CD4-positive, alpha-beta T cell treated with Interleukin-17A for 4 hours (primary cell): ENCODE measurements at regions not wholly inside any gene's neighbourhood (a gene's known extent, or its start where the extent isn't known, plus 50 kb on each side); places are given as distances from the start of the nearest gene placed in this dataset.
"Not testable (repeated sequence)": the region's sequence is repeated elsewhere in the genome, so short reads cannot be mapped to it uniquely, and the experiment has no call there.

Source experiments
- DNase-seq: peaks from one replicate; pipeline ENCODE4 v3.0.0-alpha.2; 2020; ENCODE audit warnings: mixed read lengths

GRCh38 chr7:8938044-8938805 is 504.8 kb downstream of the NXPH1 start:
- no peak for DNase-seq

- DNase-seq, result no peak
Measured at GRCh38 chr7:8939446-8939845, 506.0 kb downstream of the NXPH1 start.

- no peak for DNase-seq
Measured at GRCh38 chr7:8963722-8964121, 530.3 kb downstream of the NXPH1 start.

GRCh38 chr7:8965177-8965576 is 531.8 kb downstream of the NXPH1 start:
- no peak for DNase-seq

GRCh38 chr7:8973601-8974000 is 540.2 kb downstream of the NXPH1 start:
- DNase-seq, result no peak

GRCh38 chr7:8975681-8976080 is 542.3 kb downstream of the NXPH1 start:
- DNase-seq, result no peak

GRCh38 chr7:8982338-8982992 is 549.1 kb downstream of the NXPH1 start:
- DNase-seq, result no peak

- DNase-seq, result no peak
Measured at GRCh38 chr7:8985255-8985654, 551.8 kb downstream of the NXPH1 start.

- DNase-seq, result no peak
Measured at GRCh38 chr7:8988267-8988666, 554.9 kb downstream of the NXPH1 start.

GRCh38 chr7:8991159-8991558 is 557.8 kb downstream of the NXPH1 start:
- no peak for DNase-seq

GRCh38 chr7:8998762-8999161 is 565.4 kb downstream of the NXPH1 start:
- DNase-seq, result no peak

GRCh38 chr7:9013940-9014339 is 580.5 kb downstream of the NXPH1 start:
- DNase-seq, result no peak

- DNase-seq, result no peak
Measured at GRCh38 chr7:9017286-9017685, 583.9 kb downstream of the NXPH1 start.

- DNase-seq, result no peak
Measured at GRCh38 chr7:9022456-9022855, 589.0 kb downstream of the NXPH1 start.

- no peak for DNase-seq
Measured at GRCh38 chr7:9023675-9024294, 590.4 kb downstream of the NXPH1 start.

- DNase-seq, result no peak
Measured at GRCh38 chr7:9026121-9026520, 592.7 kb downstream of the NXPH1 start.

GRCh38 chr7:9028012-9028411 is 594.6 kb downstream of the NXPH1 start:
- DNase-seq, result no peak

- DNase-seq, result no peak
Measured at GRCh38 chr7:9029681-9030530, 596.5 kb downstream of the NXPH1 start.

- no peak for DNase-seq
Measured at GRCh38 chr7:9030976-9031375, 597.6 kb downstream of the NXPH1 start.

- no peak for DNase-seq
Measured at GRCh38 chr7:9031386-9031785, 598.0 kb downstream of the NXPH1 start.

GRCh38 chr7:9036080-9036479 is 602.7 kb downstream of the NXPH1 start:
- no peak for DNase-seq

- DNase-seq, result no peak
Measured at GRCh38 chr7:9071160-9071762, 637.9 kb downstream of the NXPH1 start.

- DNase-seq, result not testable (repeated sequence)
Measured at GRCh38 chr7:9075774-9076173, 642.4 kb downstream of the NXPH1 start.
